ENCODE measurements at regions not wholly inside any gene's neighbourhood (a gene's known extent, or its start where the extent isn't known, plus 50 kb on each side); places are given as distances from the start of the nearest gene placed in this dataset.
"Not testable (repeated sequence)": the region's sequence is repeated elsewhere in the genome, so short reads cannot be mapped to it uniquely, and the experiment has no call there.

DNA sequence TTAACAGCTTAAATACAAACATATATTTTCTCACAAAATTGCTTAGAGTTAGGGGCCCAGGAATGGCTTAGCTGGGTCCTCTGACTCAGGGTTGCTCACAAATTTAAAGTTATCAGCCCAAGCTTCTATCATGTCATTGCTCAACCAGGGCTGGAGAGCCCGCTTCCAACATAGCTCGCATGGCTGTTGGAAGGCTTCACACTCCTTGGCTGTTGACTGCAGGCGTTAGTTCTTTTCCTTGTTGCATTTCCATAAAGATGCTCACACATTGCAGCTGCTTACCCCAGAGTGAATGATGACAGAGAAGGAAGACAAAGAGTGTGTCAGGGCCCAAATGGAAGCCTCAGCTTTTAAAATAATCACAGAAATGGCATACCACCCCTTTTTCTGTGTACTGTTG is 62.9 kb upstream of the TFPI start:
- intact Hi-C loops (cut with DNase I) = no loop called here

DNA sequence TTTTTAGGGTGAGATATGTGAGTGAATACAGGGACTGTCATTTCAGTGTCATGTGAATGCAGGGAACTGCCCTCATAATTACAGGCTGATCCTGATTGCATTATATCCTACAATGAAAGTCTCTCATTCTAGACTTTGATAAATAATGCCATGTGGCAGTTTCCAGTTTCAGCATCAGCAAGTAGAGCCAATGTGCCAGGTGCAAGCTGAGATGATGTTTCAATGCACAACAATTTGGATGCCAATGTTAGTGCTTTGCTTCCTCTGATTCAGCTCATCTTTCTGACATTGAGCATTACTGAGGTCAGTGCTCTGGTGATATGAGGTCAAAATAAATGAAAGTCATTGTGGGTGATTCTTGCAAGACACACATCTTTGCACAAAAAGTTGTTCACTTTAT is 63.7 kb upstream of the TFPI start:
- no peak for ATAC-seq
- Histone ChIP-seq H3K27me3 (no peaks in the 10 kb centered on the region), H3K36me3 (no peaks in the 10 kb centered on the region)

More for the DNA sequence above, 62.9 kb upstream of the TFPI start:
- no peak overlapping the region for H3K4me3 ChIP-seq
- H3K9me3 ChIP-seq = no peaks in the 10 kb centered on the region
- TF ChIP-seq POLR2A (IDR thresholded peaks at IDR 0.05) = no peak
- TF ChIP-seq, protein P1, sequence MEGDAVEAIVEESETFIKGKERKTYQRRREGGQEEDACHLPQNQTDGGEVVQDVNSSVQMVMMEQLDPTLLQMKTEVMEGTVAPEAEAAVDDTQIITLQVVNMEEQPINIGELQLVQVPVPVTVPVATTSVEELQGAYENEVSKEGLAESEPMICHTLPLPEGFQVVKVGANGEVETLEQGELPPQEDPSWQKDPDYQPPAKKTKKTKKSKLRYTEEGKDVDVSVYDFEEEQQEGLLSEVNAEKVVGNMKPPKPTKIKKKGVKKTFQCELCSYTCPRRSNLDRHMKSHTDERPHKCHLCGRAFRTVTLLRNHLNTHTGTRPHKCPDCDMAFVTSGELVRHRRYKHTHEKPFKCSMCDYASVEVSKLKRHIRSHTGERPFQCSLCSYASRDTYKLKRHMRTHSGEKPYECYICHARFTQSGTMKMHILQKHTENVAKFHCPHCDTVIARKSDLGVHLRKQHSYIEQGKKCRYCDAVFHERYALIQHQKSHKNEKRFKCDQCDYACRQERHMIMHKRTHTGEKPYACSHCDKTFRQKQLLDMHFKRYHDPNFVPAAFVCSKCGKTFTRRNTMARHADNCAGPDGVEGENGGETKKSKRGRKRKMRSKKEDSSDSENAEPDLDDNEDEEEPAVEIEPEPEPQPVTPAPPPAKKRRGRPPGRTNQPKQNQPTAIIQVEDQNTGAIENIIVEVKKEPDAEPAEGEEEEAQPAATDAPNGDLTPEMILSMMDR (IDR thresholded peaks at IDR 0.05) = no peak
- H3K4me1 ChIP-seq = no peaks in the 10 kb centered on the region
- ATAC-seq (no peak), DNase-seq (no peak)
- no peak overlapping the region for H3K27ac ChIP-seq
- no peaks in the 10 kb centered on the region for H3K27me3 ChIP-seq
- H3K36me3 ChIP-seq = no peaks in the 10 kb centered on the region
- 80 to 83% (median 82%) methylated on average over 3 of the region's 3 CpGs for WGBS, 4 donors

DNA sequence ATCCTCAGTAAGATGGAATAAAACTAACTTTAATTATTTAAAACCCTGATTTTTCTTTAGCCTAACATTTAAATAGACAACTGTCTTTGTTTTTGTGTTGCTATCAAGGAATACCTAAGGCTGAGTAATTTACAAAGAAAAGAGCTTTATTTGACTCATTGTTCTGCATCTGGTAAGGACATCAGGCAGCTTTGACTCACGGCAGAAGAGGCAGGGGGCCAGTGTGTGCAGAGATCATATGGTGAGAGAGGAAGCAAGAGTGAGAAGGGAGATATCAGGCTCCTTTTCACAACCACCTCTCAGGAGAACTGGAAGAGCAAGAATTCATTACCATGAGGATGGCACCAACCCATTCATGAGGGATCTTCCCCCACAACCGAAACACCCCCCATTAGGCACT is 64.6 kb upstream of the TFPI start:
- TF ChIP-seq, protein P1 (IDR thresholded peaks at IDR 0.05) = no peak
- no peak for TF ChIP-seq POLR2A (IDR thresholded peaks at IDR 0.05)
- no peaks in the 10 kb centered on the region for H3K27me3 ChIP-seq
- H3K4me1 ChIP-seq = no peaks in the 10 kb centered on the region
- no peak for ATAC-seq
- no peak overlapping the region for H3K27ac ChIP-seq
- H3K4me3 ChIP-seq = no peak overlapping the region
- no peaks in the 10 kb centered on the region for H3K36me3 ChIP-seq
- H3K9me3 ChIP-seq = no peaks in the 10 kb centered on the region
- DNase-seq = no peak
- 41 to 54% (median 50%) methylated on average over 2 of the region's 2 CpGs for WGBS, 4 donors
- intact Hi-C loops (cut with DNase I) = no loop called here

More for the DNA sequence above, 63.7 kb upstream of the TFPI start:
- H3K27ac ChIP-seq = no peak overlapping the region
- H3K4me3 ChIP-seq = no peak overlapping the region
- intact Hi-C loops (cut with DNase I) = no loop called here
- DNase-seq = no peak
- TF ChIP-seq, protein P1 (IDR thresholded peaks at IDR 0.05) = no peak
- TF ChIP-seq POLR2A (IDR thresholded peaks at IDR 0.05) = no peak
- H3K4me1 ChIP-seq = no peaks in the 10 kb centered on the region
- no peaks in the 10 kb centered on the region for H3K9me3 ChIP-seq

DNA sequence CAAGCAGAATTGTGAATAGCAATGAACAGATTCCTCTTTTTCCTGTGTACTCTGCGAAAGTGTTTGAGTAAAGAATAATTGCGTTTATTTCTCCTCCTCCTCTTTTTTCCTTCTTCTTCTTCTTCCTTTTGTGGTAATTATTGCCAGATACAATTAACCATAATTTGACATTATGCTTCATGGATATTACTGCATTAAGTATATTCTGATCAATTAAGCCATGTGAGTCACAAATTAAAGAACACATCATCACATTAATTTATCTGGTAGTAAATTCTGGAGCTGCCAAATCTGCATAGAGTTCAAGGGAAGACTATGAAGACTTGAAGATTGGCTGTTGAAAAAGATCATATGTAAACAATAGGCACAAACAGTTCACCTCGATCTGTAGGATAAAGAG is 72.9 kb upstream of the TFPI start:
- WGBS, 4 donors = 84 to 93% (median 89%) methylated on average over 3 of the region's 3 CpGs
- no peak overlapping the region for H3K27ac ChIP-seq
- no peaks in the 10 kb centered on the region for H3K27me3 ChIP-seq
- DNase-seq (no peak), ATAC-seq (no peak)
- intact Hi-C loops (cut with DNase I) = no loop called here
- no peaks in the 10 kb centered on the region for H3K4me1 ChIP-seq
- TF ChIP-seq, protein P1 (IDR thresholded peaks at IDR 0.05) = no peak
- no peak for TF ChIP-seq POLR2A (IDR thresholded peaks at IDR 0.05)
- H3K36me3 ChIP-seq = no peaks in the 10 kb centered on the region
- H3K9me3 ChIP-seq = peaks cover 0 to 14% (median 2%) of the 10 kb centered on the region in 12 donors
- H3K4me3 ChIP-seq = no peak overlapping the region

DNA sequence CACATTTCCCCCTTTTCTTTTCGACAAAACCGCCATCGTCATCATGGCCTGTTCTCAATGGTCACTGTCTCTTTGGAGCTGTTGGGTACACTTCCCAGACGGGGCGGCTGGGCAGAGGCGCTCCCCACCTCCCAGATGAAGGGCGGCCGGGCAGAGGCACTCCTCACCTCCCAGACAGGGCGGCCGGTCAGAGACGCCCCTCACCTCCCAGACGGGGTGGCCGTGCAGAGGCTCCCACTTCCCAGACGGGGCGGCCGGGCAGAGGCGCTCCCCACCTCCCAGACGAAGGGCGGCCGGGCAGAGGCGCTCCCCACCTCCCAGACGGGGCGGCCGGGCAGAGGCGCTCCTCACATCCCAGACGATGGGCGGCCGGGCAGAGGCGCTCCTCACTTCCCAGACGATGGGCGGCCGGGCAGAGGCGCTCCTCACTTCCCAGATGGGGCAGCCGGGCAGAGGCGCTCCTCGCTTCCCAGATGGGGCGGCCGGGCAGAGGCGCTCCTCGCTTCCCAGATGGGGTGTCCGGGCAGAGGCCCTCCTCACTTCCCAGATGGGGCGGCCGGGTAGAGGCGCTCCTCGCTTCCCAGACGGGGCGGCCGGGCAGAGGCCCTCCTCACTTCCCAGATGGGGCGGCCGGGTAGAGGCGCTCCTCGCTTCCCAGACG is 82.6 kb upstream of the TFPI start:
- 93 to 97% (median 96%) methylated on average over 6 to 53 of the region's 53 CpGs for WGBS, 4 donors
- H3K4me3 ChIP-seq; H3K27ac ChIP-seq; H3K9me3 ChIP-seq; DNase-seq; H3K27me3 ChIP-seq; ATAC-seq; H3K4me1 ChIP-seq; intact Hi-C loops (cut with DNase I); H3K36me3 ChIP-seq: not testable (repeated sequence)

DNA sequence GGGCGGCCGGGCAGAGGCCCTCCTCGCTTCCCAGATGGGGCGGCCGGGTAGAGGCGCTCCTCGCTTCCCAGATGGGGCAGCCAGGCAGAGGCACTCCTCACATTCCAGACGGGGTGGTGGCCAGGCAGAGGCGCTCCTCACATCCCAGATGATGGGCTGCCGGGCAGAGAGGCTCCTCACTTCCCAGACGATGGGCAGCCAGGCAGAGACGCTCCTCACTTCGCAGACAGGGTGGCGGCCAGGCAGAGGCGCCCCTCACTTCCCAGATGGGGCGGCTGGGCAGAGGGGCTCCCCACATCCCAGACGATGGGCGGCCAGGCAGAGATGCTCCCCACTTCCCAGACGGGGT is 83.1 kb upstream of the TFPI start:
- H3K4me3 ChIP-seq; ATAC-seq; H3K9me3 ChIP-seq; H3K36me3 ChIP-seq; H3K27ac ChIP-seq; H3K4me1 ChIP-seq; H3K27me3 ChIP-seq; intact Hi-C loops (cut with DNase I): not testable (repeated sequence)
- 92 to 97% (median 96%) methylated on average over 7 to 19 of the region's 19 CpGs for WGBS, 4 donors
- peak in 1 of 5 donors; percentile 40 for DNase-seq

DNA sequence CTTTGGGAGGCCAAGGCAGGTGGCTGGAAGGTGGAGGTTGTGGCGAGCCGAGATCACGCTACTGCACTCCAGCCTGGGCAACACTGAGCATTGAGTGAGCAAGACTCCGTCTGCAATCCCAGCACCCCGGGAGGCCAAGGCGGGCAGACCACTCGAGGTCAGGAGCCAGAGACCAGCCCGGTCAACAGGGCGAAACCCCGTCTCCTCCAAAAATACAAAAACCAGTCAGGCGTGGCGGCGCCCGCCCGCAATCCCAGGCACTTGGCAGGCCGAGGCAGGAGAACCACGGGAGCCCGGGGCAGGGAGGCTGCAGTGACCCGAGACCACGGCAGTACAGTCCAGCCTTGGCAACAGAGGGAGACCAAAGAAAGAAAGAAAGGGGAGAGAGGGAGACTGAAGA is 83.5 kb upstream of the TFPI start:
- 89 to 93% (median 90%) methylated on average over 20 of the region's 20 CpGs for WGBS, 4 donors
- H3K4me1 ChIP-seq; H3K27ac ChIP-seq; intact Hi-C loops (cut with DNase I); ATAC-seq; H3K4me3 ChIP-seq; H3K36me3 ChIP-seq; H3K9me3 ChIP-seq; H3K27me3 ChIP-seq: not testable (repeated sequence)
- peak in 1 of 5 donors; percentile 27 for DNase-seq

All from heart left ventricle (tissue), 16 donors.